DND-41 (cell line): ENCODE measurements at regions not wholly inside any gene's neighbourhood (a gene's known extent, or its start where the extent isn't known, plus 50 kb on each side); places are given as distances from the start of the nearest gene placed in this dataset.

ENCODE experiments used
- EZH2 ChIP-seq: IDR thresholded peaks from 3 replicates; pipeline ENCODE4 v1.6.1; 2012; ENCODE audit warnings: borderline replicate concordance, low read depth, mild to moderate bottlenecking, moderate library complexity, low read length, inconsistent platforms; ENCODE audit not compliant: severe bottlenecking
- TF ChIP-seq, protein P1 (sequence below): IDR thresholded peaks from 2 replicates; pipeline ENCODE4 v1.5.1; 2012; ENCODE audit warnings: borderline replicate concordance, low read length, moderate library complexity, mild to moderate bottlenecking; ENCODE audit not compliant: poor library complexity, severe bottlenecking; ENCODE audit errors: extremely low read depth

DNA sequence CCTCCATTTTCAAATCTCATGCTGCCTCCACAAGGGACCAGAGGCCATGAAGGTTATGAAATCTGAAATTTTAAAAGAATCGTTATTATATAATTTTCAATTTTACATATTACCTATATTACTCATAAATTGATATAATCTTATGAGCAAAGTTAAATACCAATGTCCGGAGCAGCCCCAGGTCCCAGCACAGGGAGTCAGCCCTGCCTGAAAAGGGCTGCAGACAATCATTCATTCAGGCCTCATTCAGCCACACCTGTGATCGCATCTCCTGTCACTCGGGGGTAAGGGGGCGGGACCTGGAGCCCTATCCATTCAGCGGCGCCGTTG, 172.5 kb downstream of the AHSP start:
- TF ChIP-seq, protein P1, sequence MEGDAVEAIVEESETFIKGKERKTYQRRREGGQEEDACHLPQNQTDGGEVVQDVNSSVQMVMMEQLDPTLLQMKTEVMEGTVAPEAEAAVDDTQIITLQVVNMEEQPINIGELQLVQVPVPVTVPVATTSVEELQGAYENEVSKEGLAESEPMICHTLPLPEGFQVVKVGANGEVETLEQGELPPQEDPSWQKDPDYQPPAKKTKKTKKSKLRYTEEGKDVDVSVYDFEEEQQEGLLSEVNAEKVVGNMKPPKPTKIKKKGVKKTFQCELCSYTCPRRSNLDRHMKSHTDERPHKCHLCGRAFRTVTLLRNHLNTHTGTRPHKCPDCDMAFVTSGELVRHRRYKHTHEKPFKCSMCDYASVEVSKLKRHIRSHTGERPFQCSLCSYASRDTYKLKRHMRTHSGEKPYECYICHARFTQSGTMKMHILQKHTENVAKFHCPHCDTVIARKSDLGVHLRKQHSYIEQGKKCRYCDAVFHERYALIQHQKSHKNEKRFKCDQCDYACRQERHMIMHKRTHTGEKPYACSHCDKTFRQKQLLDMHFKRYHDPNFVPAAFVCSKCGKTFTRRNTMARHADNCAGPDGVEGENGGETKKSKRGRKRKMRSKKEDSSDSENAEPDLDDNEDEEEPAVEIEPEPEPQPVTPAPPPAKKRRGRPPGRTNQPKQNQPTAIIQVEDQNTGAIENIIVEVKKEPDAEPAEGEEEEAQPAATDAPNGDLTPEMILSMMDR = no peak
- TF ChIP-seq EZH2 = no peak
